CD4-positive, alpha-beta T cell treated with Interferon alpha-2 for 1 hour (primary cell): ENCODE measurements at regions not wholly inside any gene's neighbourhood (a gene's known extent, or its start where the extent isn't known, plus 50 kb on each side); places are given as distances from the start of the nearest gene placed in this dataset.
"Not testable (repeated sequence)": the region's sequence is repeated elsewhere in the genome, so short reads cannot be mapped to it uniquely, and the experiment has no call there.

Experiments used
- DNase-seq, 2 donors: peaks; one replicate each; pipeline ENCODE4 v3.0.0-alpha.2; 2020 to 2022

DNA sequence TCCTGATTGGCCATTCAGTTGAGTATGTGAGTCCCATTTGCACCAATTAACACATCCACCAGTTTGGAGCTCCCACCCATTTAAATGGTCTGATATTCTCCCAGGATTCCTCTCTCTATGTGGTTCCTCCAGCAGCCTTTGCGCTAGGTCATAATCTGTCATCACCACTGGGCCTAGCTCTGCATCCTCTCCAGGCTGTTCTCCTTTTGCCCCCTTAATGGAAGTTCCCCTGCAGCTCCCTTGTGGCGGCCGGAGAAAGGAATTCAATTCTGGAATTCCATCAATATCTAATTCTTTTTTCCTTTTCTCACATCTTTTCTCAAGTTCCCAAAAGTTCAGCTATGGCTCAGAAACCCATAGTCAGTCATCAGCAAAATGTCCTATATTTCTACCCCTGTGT, 2184.4 kb upstream of the AGA start:
- DNase-seq = no peak

DNA sequence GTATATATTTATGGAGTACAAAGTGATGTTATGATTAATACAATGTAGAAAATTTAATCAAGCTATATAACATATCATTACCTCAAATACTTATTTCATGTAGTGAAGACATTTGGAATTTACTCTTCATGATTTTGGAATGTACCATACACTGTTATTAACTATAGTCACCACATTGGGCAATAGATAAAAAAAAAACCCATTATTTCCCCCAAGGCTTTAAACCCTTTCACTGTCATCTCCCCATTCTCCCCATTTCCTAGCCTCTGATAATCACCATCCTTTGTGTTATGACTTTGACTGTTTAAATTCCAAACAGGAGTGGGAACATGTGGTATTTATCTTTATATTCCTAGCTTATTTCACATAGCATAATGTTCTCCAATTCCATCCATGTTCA, 2189.1 kb upstream of the AGA start:
- no peak for DNase-seq

DNA sequence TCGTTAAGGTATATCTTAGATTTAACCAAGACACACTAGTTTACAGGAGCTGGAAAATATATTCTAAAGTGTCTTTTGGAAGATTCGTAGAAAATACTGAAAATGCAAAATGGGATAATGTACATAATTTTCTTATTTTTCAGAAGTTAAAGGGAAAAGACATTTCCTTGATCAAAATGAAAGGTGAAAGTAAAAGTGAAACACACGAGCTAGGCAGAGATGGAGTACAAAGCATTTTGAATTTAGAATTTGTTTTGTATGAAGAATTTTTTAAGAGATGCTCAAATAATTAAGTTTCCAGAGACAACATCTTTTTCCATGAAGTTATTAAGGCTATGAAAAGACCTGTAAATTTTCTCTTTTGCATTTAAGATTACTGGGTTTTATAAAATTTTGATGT, 2192.6 kb upstream of the AGA start:
- DNase-seq = no peak

DNA sequence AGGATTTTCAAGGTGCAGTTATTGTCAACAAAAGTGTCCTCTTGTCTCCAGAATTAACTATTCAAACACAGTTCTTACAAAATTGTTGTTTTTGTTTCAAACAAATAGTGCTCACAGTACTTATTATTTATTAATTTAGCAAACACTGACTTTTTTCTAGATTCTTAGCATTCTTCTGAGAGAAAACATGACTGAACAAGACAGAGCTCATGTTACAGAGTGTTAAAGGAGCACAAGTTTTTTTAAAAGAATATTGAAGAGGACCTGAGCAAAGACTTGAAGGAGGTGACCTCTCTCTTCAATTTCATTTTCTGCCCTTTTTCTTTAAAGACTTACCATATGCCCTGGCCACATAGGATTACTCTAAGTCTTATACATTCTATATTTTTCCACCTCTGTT, 2220.3 kb upstream of the AGA start:
- no peak for DNase-seq

DNA sequence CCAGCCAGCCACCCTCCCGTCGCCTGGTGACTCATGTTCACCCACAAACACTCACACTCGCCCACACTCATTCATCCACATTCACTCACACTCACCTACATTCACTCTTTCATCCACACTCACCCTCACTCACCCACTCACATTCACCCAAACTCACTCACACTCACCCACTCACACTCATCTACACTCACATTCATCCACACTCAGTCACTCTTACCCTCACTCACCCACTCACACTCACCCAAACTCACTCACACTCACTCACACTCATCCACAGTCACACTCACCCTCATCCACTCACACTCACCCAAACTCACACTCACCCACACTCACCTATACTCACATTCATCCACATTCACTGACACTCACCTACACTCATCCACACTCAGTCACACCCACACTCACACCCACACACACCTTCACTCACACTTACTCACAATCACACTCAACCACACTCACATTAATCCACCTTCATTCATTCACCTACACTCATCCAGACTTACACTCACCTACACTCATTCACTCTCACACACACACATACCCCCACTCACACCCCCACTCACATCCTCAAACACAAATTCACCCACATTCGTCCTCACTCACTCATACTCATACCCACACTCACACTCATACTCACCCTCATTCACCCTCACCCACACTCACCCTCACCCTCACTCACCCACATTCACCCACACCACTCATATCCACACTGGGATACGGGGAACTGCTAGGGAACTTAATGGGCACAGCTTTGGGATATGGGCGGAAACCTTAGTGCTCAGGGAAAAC, 2221.6 kb upstream of the AGA start:
- no peak for DNase-seq

DNA sequence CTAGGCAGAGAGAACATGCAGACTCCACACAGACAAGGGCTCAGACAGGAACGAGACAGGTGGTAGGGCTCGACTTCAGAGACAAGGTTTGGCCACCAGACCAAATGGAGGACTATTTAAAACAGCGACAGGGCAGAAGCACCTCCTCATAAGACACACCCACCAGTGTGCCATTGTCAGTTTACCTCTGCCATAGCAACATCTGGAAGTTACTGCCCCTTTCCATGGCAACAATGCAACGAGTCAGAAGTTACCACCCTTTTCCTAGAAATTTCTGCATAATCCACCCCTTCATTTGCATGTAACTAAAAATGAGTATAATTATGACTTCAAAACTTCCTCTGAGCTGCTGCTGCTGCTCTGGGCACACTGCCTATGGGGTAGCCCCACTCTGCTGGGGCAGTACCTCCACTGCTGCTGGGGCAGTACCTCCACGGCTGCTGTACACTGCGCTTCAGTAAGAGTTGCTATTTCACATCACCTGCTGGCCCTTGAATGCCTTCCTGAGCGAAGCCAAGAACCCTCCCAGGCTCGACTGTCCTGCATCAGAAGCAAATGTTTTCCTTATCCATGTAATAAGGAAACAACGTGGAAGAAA, 2222.3 kb upstream of the AGA start:
- DNase-seq = no peak

DNA sequence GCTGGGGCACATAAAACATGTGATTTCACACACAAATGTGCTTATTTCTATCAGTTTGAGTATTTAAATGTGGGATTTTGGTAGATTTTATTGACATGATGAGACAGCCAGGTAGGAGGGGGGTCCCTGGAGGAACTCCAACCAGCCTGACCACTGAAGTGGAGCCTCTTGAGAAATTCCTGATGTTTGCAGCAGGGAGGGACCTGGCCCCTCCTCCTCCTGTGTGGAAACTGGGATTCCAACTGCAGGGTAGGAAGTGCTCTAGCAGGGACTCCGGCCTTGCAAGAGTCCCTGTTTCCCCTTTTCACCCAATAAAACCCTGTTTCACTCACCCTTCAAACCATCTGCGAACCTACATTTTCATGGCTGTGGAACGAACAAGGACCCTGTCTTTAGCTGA, 2224.0 kb upstream of the AGA start:
- DNase-seq = no peak

DNA sequence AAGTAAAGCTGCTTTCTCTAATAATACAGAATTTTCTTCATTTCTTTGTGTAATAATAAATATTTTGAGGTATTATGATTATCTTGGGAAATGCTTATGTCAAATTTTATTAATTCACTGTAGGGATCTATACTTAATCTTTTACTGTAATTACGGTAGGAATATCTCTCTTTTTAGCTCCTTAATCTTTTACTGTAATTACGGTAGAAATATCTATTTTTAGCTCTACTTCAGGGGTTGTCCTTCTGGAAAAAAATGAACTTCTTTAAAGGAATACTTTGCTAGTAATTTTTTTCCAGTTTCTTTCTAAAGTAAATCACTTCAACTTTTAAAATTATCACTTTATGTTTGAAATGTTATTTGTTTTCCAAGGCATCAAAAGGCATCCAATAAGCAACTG, 2229.4 kb upstream of the AGA start:
- DNase-seq = no peak

DNA sequence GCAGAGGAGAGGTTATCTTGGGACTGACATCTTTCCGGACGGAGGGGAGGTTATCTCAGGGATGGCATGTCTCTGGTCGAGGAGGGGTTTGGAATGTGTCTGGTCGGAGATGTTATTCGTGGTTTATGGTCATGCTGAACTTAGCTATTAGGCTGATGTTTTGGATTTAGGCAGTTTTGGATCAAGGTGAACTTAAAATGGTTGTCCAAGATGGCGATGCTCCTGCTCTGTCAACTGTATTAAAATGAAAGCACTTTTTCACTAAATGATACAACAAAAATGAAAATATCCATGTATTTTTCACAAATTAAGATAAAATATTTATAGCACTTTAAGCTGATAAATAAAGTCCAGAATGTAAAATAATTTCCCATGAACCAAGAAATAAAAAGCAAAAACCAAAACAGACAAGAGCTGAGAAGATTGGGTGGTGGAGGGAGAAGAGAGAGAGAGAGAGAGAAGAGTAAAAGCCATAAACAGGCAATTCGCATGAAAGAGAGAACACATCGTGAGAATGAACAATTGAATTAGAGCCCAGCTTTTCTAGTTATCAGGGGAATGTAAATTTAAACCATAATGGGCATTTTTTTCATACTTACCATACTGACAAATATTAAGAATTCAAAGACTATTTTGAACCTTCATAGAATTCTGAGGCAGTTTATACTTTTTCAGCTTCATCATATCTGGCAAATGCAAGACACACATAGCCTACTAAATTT, 2236.0 kb upstream of the AGA start:
- no peak for DNase-seq

DNA sequence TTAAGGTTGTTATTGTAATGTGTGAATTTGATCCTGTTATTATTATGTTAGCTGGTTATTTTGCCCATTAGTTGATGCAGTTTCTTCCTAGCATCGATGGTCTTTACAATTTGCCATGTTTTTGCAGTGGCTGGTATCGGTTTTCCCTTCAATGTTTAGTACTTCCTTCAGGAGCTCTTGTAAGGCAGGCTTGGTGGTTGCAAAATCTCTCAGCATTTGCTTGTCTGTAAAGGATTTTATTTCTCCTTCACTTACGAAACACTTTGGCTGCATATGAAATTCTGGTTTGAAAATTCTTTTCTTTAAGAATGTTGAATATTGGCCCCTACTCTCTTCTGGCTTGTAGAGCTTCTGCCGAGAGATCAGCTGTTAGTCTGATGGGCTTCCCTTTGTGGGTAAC, 2241.4 kb upstream of the AGA start:
- DNase-seq = not testable (repeated sequence)

DNA sequence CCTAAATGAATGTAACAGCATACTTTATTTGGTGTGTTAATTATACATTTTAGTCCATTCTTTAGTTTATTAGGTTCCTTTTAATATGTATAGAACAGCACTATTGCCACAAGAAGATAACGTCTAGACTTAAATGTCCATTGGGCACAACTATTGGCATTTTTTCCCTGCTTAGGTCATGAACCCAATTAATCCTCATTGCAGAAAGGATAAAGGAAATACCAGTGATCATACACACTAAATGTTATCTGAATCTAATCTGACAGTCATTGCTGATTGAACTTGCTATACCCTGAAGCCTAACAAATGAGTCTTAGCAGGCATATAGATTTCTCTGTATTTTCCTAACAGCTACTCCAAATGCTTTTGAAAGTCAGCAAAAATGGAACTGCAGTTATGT, 2250.0 kb upstream of the AGA start:
- DNase-seq = no peak

DNA sequence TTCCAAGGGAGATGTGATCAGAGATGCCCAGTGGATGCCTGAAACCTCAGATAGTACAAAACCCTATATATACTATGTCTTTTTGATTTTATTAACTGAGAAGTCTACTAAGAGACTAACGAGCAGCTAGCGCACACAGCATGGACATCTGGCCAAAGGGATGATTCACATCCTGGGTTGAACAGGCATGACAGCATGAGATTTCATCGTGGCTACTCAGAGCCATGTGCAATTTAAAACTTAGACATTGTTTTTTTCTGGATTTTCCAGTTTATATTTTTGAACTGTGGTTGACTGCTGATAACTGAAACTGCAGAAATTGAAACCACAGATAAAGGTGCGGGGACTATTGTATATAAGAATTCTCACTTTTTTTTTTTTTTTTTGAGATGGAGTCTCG, 2252.9 kb upstream of the AGA start:
- DNase-seq = no peak

DNA sequence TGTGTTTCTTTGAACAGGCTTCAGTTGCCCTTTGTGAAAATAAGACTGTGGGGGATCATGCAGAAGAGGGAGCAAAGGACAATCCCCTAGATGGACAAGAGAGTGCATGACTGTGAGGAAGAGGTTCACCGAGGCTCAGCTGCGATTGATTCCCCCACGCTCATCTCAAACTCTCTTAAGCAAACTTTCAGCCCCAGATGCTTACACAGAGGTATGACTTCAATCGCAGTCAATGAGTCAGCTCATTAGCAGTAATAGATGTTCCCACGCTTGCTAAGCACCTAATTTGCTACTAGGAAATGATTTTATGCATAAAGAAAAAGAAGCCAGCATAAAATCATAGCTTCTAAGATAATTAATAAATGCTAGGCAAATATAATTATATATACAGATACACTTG, 2256.1 kb upstream of the AGA start:
- no peak for DNase-seq

DNA sequence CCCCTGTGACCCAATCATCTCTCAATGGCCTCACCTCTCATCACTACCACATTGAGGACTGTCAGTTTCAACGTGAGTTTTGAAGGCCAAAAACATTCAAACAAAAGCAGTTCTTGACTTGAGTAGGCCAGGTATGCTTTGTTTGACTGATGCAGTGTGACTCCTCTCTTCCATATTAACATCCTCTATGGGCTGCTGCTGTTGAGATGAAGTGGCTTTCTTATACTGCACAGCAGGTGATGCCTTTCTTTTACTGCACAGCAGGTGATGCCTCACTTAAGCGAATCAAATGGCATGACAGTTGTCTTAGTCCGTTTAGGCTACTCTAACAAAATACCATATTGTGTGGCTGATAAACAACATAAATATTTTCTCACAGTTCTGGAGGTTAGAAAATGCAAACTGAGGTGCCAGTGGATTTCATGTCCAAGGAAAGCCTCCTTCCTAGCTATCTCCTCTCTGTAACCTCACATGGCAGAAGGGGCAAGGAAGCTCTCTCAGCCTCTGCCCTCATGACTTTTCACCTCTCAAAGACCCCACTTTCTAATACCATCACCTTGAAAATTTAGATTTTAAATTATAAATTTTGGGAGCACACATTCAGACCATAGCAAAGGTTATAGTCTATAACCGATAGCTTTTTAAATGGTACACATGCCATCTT, 2267.9 kb upstream of the AGA start:
- no peak for DNase-seq

DNA sequence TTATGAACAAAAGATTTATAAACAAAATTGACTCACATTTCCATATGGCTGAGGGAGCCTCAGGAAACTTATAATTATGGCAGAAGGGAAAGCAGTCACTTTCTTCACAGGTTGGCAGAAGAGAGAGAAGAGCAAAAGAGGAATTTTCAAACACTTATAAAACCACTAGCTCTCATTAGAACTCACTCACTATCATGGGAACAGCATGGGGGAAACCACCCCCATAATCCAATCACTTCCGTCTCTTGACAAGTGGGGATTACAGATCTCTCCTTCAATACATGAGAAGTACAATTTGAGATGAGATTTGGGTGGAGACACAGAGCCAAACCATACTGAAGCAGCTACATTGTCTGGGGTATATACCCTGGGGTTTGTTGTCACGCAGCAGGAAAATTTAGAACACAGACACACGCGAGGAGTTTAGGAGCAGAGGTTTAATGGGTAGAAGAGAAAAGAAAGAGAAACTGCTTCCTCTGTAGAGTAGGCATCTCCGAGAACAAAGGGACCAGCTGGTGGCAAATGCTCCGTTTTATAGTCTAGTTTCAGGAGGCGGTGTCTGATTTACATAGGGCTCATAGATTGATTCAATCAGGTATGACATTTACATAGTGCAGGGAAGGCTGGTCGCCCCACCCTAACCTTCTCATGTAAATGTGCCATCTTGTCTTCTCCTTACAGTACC, 2277.7 kb upstream of the AGA start:
- DNase-seq = no peak

DNA sequence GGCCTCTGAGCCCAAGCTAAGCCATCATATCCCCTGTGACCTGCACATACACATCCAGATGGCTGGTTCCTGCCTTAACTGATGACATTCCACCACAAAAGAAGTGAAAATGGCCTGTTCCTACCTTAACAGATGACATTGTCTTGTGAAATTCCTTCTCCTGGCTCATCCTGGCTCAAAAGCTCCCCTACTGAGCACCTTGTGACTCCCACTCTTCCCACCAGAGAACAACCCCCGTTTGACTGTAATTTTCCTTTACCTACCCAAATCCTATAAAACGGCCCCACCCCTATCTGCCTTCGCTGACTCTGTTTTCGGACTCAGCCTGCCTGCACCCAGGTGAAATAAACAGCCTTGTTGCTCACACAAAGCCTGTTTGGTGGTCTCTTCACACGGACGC, 2284.3 kb upstream of the AGA start:
- DNase-seq = not testable (repeated sequence)

DNA sequence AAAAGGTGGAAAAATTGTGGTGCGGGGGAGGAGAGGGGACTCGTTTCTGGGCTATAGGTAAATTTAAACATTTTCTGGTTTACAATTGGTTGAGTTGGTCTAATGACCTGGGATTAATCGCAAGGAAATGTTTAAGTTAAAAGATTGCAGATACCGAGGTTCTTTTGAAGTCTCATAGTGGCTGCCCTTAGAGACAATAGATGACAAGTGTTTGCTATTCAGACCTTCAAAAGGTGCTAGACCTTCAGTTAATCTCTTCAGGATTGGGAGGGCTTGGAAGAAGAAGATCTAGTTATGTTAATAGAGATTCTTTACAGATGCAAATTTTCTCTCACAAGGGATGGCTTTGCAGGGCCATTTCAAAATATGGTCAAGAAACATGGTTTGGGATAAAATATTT, 2286.1 kb upstream of the AGA start:
- no peak for DNase-seq

DNA sequence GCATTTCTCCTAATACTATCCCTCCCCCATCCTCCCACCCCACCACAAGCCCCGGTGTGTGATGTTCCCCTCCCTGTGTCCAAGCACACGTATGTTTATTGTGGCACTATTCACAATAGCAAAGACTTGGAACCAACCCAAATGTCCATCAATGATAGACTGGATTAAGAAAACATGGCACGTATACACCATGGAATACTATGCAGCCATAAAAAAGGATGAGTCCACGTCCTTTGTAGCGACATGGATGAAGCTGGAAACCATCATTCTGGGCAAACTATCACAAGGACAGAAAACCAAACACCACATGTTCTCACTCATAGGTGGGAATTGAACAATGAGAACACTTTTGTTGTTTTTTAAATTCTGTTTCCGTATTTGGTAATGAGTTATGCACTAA, 2294.6 kb upstream of the AGA start:
- not testable (repeated sequence) for DNase-seq

DNA sequence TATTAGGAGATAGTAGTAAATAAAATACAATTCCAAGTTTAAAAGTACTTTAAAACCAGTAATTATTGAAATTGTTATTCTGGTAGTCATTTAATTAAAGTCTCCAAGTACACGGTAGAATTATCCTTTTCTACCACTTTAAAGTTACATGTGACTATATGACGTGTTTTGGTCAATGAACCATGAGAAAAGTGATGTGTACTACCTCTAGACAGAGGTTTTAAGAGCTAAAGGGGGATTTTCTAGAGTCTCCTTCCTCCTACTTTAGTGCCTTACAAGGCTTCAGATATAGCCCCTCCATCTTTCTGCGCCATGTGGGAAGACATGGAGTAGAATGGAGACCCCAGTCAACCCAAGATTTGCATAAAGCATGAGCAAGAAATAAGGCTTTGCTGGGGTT, 2296.6 kb upstream of the AGA start:
- no peak for DNase-seq

DNA sequence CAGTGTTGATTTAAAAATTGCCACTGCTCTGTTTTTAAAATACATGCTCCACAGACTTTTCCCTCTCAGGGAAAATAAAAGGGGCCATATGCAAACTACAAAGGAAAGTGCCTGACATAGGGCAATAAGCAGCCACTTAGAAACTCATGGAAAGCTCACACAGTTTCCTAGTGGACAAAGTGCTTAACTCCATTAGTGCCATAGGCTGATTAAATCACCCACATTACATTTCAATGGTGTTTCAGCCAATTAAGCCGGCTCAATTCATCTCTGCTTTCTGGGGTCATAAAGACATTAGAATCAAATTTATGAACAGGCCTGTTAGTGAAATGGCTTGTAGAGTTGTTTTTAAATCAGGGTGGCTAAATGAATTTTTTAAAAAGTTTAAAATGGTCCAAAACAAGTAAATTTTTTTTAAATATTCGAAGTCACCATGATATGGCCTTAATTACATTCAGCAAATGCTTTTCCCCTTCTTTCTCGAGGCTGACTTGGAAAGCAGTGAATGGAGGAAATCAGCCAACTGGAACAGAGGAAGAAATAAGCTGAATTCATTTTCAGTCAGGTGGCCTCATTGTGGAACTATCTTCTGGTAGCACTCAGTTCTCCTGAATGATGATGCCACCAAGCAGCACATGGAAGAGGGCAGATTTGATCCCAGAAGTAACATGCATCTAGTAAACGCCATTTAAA, 2305.1 kb upstream of the AGA start:
- DNase-seq = no peak

DNA sequence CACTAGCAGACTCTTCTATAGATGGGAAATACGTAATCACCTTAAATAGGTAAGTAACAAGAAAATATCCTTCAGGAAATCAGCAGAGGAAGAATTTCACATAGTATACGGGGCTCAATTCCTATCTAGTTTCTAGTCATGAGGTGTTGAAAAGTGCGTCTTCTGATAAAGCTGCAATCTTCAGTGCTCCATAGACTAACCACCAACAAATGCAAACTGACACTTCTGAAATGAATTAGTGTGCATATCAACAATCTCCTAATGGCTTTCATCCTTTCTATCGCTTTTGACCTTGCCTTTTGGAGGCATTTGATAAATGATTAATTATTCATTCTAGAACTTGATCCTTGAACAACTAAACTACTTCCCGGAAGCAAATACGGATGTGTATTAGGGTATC, 2306.6 kb upstream of the AGA start:
- DNase-seq = no peak

DNA sequence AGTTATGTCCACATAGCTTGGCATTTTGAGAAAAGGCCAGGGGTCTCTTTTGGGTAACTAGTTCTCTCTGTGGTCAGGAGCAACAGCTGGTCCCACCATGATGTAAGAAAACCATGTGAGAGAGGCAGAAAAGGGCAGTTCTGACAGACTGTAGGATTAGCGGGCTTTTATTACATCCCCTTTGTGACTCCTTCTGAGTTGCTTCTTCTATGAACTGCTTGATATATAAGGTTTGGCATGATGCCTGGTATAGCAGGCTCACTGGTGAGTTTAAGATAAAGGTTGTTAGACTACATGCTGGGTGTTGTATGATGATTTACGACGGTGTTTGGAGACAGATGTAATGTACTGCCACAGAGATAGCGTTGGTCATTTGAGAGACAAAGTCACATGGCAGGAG, 2308.1 kb upstream of the AGA start:
- no peak for DNase-seq

DNA sequence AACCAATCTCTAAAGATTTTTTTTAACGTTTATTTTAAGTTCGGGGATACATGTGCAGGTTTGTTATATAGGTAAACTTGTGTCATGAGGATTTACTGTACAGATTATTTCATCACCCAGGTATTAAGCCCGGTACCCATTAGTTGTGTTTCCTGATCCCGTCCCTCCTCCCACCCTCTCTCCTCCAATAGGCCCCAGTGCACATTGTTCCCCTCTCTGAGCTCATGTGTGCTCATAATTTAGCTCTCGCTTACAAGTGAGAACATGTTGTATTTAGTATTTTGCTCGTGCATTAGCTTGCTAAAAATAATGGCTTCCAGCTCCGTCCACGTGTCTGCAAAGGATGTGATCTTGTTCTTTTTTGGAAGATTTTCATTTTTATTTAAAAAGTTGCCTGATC, 2309.4 kb upstream of the AGA start:
- no peak for DNase-seq
